ENCODE measurements at regions not wholly inside any gene's neighbourhood (a gene's known extent, or its start where the extent isn't known, plus 50 kb on each side); places are given as distances from the start of the nearest gene placed in this dataset.

DNA sequence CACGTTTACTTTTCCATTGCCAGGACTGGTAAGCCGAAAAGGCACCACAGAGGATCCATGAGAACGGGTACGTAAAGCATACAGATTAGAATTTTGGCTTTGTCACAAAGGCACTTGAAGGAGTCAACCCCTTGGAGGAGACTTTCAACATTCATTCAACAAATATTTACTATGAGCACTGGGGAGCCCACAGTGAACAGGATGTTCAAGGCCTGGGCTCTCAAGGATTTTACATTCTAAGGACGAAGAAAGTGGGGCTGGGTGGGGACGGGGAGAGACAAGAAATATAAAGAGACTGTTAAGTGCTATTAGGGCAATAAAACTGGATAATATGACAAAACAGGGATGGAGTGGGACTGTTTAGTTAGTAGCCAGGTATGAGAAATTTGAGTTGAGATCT lies 66.0 kb downstream of the KLF4 start:
- WGBS, result 100% methylated on average over 6 of the region's 6 CpGs

DNA sequence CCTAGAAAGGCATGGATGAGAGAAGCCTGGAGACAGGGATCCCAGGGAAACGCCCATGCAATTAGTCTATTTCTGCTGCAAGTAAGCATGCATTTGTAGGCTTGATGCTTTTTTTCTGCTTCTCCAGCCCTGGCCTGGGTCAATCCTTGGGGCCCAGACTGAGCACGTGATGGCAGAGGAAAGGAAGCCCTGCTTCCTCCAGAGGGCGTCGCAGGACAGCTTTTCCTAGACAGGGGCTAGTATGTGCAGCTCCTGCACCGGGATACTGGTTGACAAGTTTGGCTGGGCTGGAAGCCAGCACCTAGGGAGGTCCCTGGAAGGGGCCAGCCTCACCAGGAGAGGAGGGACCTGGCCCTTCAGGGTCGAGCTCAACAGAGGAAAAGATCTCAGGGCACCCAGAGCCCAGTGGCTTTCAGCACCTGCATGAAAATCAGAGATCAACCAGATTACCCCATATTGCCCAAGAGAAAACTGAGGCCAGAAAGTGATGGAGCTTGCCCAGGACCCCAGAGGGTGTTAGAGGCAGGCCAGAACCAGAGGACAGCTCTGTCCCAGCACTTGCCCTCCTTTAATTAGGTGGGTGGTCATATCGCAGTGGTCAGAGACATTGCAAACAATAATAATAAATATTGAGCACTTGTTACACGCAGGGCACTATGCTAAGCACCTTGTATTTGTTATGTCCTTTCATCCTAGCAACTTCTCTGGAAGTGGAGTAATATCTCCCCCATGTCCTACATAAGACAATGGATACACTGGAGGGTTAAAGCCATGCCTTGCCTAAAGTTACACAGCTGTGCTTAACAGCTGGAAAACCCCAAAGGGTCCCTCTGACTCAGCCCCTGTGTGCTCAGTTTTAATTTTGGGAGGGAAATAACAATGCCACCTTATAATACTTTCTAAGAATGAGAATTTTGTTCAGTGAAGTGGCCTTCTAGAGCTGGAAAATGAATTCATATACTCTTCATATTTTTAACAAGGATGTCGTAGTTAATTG lies 67.1 kb downstream of the KLF4 start:
- no peak for DNase-seq (ENCODE audit: extremely low spot score)
- H3K27me3 ChIP-seq, result no peaks in the 10 kb centered on the region

More for the DNA sequence above, 66.0 kb downstream of the KLF4 start:
- no peak for DNase-seq (ENCODE audit: extremely low spot score)
- TF ChIP-seq POLR2A (IDR thresholded peaks at IDR 0.05; ENCODE audit: low read depth) (no peak), POLR2AphosphoS5 (IDR thresholded peaks at IDR 0.05) (no peak), EP300 (IDR thresholded peaks at IDR 0.05) (no peak)
- TF ChIP-seq, protein P1, sequence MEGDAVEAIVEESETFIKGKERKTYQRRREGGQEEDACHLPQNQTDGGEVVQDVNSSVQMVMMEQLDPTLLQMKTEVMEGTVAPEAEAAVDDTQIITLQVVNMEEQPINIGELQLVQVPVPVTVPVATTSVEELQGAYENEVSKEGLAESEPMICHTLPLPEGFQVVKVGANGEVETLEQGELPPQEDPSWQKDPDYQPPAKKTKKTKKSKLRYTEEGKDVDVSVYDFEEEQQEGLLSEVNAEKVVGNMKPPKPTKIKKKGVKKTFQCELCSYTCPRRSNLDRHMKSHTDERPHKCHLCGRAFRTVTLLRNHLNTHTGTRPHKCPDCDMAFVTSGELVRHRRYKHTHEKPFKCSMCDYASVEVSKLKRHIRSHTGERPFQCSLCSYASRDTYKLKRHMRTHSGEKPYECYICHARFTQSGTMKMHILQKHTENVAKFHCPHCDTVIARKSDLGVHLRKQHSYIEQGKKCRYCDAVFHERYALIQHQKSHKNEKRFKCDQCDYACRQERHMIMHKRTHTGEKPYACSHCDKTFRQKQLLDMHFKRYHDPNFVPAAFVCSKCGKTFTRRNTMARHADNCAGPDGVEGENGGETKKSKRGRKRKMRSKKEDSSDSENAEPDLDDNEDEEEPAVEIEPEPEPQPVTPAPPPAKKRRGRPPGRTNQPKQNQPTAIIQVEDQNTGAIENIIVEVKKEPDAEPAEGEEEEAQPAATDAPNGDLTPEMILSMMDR (IDR thresholded peaks at IDR 0.05), result no peak
- Histone ChIP-seq H3K27me3 (no peaks in the 10 kb centered on the region), H3K4me3 (no peak overlapping the region), H3K36me3 (no peaks in the 10 kb centered on the region), H3K27ac (replicated peaks in 1 of 4) (no peak overlapping the region), H3K4me1 (peaks cover 12 to 25% (median 22%) of the 10 kb centered on the region in 4 donors), H3K9me3 (no peaks in the 10 kb centered on the region)
- intact Hi-C loops (cut with DNase I), result loop anchor here (5.0 kb wide), 1 partner anchor 1339 kb away; no protein-coding TSS in a partner anchor

DNA sequence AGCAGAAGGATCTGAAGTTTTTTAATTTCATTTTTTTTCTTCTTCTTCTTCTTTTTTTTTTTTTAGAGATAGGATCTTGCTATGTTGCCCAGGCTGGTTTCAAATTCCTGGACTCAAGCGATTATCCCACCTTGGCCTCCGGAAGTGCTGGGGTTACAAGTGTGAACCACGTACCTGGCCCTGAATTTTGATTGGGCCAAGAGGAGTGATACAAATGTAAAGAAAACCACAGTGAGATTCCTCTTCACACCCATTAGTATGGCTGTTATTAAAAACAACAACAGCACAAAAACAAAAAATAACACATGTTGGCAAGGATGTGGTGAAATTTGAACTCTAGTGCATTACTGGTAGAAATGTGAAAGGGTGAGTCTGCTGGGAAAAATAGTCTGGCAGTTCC lies 79.1 kb downstream of the KLF4 start:
- intact Hi-C loops (cut with DNase I), result no loop called here
- no peaks in the 10 kb centered on the region for H3K4me1 ChIP-seq
- no peak for DNase-seq (ENCODE audit: extremely low spot score)
- no peak overlapping the region for H3K4me3 ChIP-seq
- no peaks in the 10 kb centered on the region for H3K36me3 ChIP-seq
- no peak for TF ChIP-seq EP300 (IDR thresholded peaks at IDR 0.05)
- no peak for TF ChIP-seq POLR2A (IDR thresholded peaks at IDR 0.05; ENCODE audit: low read depth)
- TF ChIP-seq, protein P1 (IDR thresholded peaks at IDR 0.05), result no peak
- TF ChIP-seq POLR2AphosphoS5 (IDR thresholded peaks at IDR 0.05), result no peak
- H3K9me3 ChIP-seq, result no peaks in the 10 kb centered on the region
- no peak overlapping the region for H3K27ac ChIP-seq (replicated peaks in 1 of 4)
- WGBS, result 96% methylated on average over 3 of the region's 3 CpGs
- H3K27me3 ChIP-seq, result no peaks in the 10 kb centered on the region

More for the DNA sequence above, 67.1 kb downstream of the KLF4 start:
- WGBS, result 34% methylated on average over 9 of the region's 9 CpGs
- TF ChIP-seq EP300 (IDR thresholded peaks at IDR 0.05), result no peak
- no peak for TF ChIP-seq POLR2A (IDR thresholded peaks at IDR 0.05; ENCODE audit: low read depth)
- TF ChIP-seq POLR2AphosphoS5 (IDR thresholded peaks at IDR 0.05), result peak in 1 of 2 donors; percentile 39
- TF ChIP-seq, protein P1 (IDR thresholded peaks at IDR 0.05), result peak; percentile 51 to 62 (median 58)
- H3K27ac ChIP-seq (replicated peaks in 1 of 4), result no peak overlapping the region
- intact Hi-C loops (cut with DNase I), result loop anchor here (5.0 kb wide), 1 partner anchor 1340 kb away; no protein-coding TSS in a partner anchor
- no peaks in the 10 kb centered on the region for H3K36me3 ChIP-seq
- no peak overlapping the region for H3K4me3 ChIP-seq
- peaks cover 12 to 25% (median 22%) of the 10 kb centered on the region in 4 donors for H3K4me1 ChIP-seq
- H3K9me3 ChIP-seq, result no peaks in the 10 kb centered on the region

DNA sequence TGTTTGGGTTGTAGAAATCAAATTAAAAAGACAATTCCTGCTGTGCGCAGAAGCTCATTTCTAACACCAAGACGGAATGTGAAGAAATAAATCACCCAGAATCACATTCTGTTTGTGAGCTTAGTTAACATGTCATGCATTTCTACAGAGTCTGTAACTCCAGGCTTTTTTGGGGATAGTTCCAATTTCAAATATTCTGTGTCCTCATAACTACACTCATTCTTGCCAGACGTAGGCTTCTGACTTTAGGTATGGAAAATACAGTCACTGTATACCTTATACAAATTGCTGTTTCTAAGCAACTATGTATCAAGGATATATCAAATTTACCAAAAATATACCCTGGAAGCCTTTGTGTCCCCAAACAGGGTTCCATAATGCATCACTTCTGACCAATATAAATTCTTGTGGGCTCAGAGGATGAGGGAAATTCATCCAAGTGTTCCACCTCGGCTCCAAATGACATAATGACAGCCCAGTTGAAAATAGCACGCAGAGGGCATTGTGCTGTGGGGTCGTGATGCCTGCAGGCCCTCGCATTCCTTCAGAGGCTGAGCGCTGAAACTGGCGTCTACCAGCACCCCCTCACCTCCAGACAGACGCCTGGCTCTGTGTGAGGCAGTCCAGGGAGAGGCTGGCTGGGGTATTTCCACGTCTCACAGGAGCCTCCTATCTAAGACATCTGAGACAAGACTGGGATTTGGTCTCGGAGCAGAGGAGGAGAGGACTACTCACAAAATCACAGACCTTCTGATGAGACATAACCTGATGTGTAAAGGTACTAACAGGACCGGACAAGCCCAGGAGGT lies 79.8 kb downstream of the KLF4 start:
- H3K9me3 ChIP-seq, result no peaks in the 10 kb centered on the region
- H3K36me3 ChIP-seq, result no peaks in the 10 kb centered on the region
- no peak for DNase-seq (ENCODE audit: extremely low spot score)
- H3K4me1 ChIP-seq, result no peaks in the 10 kb centered on the region
- intact Hi-C loops (cut with DNase I), result no loop called here
- 49% methylated on average over 10 of the region's 13 CpGs for WGBS
- H3K4me3 ChIP-seq, result no peak overlapping the region
- TF ChIP-seq POLR2A (IDR thresholded peaks at IDR 0.05; ENCODE audit: low read depth) (no peak), EP300 (IDR thresholded peaks at IDR 0.05) (no peak), POLR2AphosphoS5 (IDR thresholded peaks at IDR 0.05) (no peak)
- TF ChIP-seq, protein P1 (IDR thresholded peaks at IDR 0.05), result no peak
- no peak overlapping the region for H3K27ac ChIP-seq (replicated peaks in 1 of 4)
- no peaks in the 10 kb centered on the region for H3K27me3 ChIP-seq

Measured in esophagus muscularis mucosa (tissue), 4 donors.